ENCODE measurements at regions not wholly inside any gene's neighbourhood (a gene's known extent, or its start where the extent isn't known, plus 50 kb on each side); places are given as distances from the start of the nearest gene placed in this dataset.
"Not testable (repeated sequence)": the region's sequence is repeated elsewhere in the genome, so short reads cannot be mapped to it uniquely, and the experiment has no call there.

DNA sequence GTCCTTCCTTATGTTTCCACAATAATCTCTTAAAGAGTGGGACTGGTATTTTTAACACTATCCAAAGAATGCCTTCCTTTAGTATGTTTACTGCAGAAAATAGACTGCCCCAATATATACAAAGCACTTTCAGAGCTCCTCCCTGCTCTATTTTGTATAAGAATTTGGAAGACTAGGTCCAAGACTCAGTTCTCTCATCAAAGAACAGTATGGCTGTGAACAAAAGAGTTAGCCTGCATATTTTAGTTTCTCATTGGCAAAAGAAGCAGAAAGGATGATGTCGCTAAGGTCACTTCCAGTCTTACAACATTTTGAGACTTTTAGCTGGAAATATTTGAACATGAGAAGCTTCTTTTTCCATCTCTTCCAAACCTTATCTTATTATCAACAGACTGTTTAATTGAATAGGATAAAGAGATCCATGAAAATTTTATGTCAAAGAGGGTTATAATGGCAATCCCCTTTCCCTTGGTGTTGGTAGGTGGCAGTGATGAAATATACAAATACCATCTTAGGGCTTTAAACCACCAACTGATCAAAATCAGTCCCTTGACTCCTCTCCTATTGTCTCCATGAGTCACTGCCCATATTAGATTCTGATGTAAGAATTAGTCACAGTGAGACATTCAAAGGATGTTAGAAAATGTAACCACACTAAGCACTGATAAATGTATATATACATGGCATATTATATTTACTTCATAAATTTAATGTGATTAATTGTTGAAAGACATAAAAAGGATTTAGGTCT, 266.9 kb upstream of the DSEL start:
- H3K36me3 ChIP-seq = no peaks in the 10 kb centered on the region
- DNase-seq = no peak
- H3K4me3 ChIP-seq (ENCODE audit: low read depth, low read length) = no peak overlapping the region
- TF ChIP-seq CTCF (IDR thresholded peaks at IDR 0.05; ENCODE audit: low read depth, low read length) = no peak
- no peaks in the 10 kb centered on the region for H3K27me3 ChIP-seq
- no peaks in the 10 kb centered on the region for H3K4me1 ChIP-seq
- H3K9me3 ChIP-seq = no peaks in the 10 kb centered on the region

DNA sequence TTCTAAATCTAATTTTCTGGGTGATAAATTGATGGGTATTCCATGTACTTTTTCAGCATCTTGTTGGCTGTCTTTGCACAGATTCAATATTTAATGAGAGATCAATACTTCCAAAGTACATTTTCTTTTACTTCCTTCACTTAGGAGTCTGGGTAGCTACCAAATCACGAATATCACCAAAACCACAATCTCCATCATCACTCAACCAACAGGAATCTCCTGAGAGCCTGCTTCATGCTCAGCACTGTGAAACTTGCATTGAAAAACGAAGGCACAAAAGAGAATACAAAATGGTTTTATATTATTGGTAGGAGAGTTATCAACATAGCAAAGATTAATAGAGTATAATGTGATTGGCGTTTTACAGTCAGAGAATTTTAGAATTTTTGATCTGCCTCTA, 261.5 kb upstream of the DSEL start:
- no peak for TF ChIP-seq CTCF (IDR thresholded peaks at IDR 0.05; ENCODE audit: low read depth, low read length)
- Histone ChIP-seq H3K9me3 (no peaks in the 10 kb centered on the region), H3K27me3 (no peaks in the 10 kb centered on the region), H3K36me3 (no peaks in the 10 kb centered on the region), H3K4me3 (ENCODE audit: low read depth, low read length) (no peak overlapping the region), H3K4me1 (no peaks in the 10 kb centered on the region)
- no peak for DNase-seq

DNA sequence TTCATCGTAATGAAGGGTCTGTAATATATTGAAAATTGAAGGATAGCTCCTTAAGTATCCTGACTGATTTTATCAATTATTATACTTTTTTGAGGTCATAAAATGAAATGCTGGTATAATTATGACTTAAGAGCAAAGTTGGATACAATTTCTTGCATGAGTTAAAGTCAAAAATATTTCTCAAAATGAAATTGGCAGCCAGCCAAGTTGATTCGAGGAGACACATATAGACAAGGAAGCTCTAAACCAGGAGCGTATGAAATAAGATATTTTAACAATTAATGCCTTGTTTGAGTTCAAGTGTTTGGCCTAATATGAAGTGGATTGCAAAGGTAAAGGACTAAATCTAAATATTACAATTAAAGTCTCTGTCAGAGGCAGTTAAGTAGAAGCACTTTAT, 260.4 kb upstream of the DSEL start:
- no peaks in the 10 kb centered on the region for H3K9me3 ChIP-seq
- H3K27me3 ChIP-seq = no peaks in the 10 kb centered on the region
- no peak overlapping the region for H3K4me3 ChIP-seq (ENCODE audit: low read depth, low read length)
- no peak for TF ChIP-seq CTCF (IDR thresholded peaks at IDR 0.05; ENCODE audit: low read depth, low read length)
- no peaks in the 10 kb centered on the region for H3K4me1 ChIP-seq
- H3K36me3 ChIP-seq = no peaks in the 10 kb centered on the region
- DNase-seq = no peak

GRCh38 chr18:67771271-67771670, 254.8 kb upstream of the DSEL start:
- Histone ChIP-seq H3K27me3 (no peaks in the 10 kb centered on the region), H3K4me3 (ENCODE audit: low read depth, low read length) (no peak overlapping the region), H3K4me1 (no peaks in the 10 kb centered on the region), H3K9me3 (no peaks in the 10 kb centered on the region), H3K36me3 (no peaks in the 10 kb centered on the region)
- TF ChIP-seq CTCF (IDR thresholded peaks at IDR 0.05; ENCODE audit: low read depth, low read length) = no peak
- DNase-seq = no peak

DNA sequence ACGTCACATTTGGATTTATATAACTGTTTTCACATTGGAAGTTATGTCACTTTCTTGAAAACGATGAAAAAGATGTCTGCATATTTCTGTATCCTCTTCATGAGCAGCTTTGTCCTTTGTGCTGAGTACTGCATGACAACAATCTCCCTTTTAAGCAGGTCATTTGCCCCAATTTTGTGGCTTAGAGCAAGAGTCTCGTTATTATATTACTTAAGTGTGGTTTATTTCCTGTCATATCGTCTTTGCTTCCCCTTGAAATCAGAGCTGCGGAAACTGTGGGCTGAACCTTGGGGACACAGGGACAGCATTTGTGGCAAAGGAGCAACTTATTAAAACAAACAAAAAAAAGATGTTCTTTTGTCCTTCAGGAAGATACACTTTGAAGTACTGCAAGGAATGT, 254.0 kb upstream of the DSEL start:
- no peak overlapping the region for H3K4me3 ChIP-seq (ENCODE audit: low read depth, low read length)
- no peaks in the 10 kb centered on the region for H3K4me1 ChIP-seq
- no peaks in the 10 kb centered on the region for H3K36me3 ChIP-seq
- H3K27me3 ChIP-seq = no peaks in the 10 kb centered on the region
- DNase-seq = no peak
- H3K9me3 ChIP-seq = no peaks in the 10 kb centered on the region
- no peak for TF ChIP-seq CTCF (IDR thresholded peaks at IDR 0.05; ENCODE audit: low read depth, low read length)

- H3K36me3 ChIP-seq = no peaks in the 10 kb centered on the region
- no peak for DNase-seq
- no peaks in the 10 kb centered on the region for H3K4me1 ChIP-seq
- no peak overlapping the region for H3K4me3 ChIP-seq (ENCODE audit: low read depth, low read length)
- no peak for TF ChIP-seq CTCF (IDR thresholded peaks at IDR 0.05; ENCODE audit: low read depth, low read length)
- no peaks in the 10 kb centered on the region for H3K27me3 ChIP-seq
- H3K9me3 ChIP-seq = no peaks in the 10 kb centered on the region
Observed at GRCh38 chr18:67766930-67767329, 250.4 kb upstream of the DSEL start.

DNA sequence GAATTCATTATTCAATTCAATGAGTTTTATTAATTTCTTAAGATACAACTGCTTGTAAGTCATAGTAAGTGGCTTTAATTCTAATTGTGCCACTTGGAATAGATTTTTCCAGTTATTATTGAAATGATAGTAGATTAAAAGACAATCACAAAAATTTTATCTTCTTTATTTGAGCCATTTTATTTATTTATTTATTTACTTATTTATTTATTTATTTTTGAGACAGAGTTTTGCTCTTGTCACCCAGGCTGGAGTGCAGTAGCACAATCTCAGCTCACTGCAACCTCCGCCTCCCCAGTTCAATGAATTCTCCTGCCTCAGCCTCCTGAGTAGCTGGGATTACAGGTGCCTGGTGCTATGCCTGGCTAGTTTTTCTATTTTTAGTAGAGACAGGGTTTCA, 235.7 kb upstream of the DSEL start:
- not testable (repeated sequence) for H3K27me3 ChIP-seq; H3K4me3 ChIP-seq (ENCODE audit: low read depth, low read length); H3K4me1 ChIP-seq; DNase-seq; H3K9me3 ChIP-seq; H3K36me3 ChIP-seq

All from BE2C (cell line).